ENCODE measurements at regions not wholly inside any gene's neighbourhood (a gene's known extent, or its start where the extent isn't known, plus 50 kb on each side); places are given as distances from the start of the nearest gene placed in this dataset.

DNA sequence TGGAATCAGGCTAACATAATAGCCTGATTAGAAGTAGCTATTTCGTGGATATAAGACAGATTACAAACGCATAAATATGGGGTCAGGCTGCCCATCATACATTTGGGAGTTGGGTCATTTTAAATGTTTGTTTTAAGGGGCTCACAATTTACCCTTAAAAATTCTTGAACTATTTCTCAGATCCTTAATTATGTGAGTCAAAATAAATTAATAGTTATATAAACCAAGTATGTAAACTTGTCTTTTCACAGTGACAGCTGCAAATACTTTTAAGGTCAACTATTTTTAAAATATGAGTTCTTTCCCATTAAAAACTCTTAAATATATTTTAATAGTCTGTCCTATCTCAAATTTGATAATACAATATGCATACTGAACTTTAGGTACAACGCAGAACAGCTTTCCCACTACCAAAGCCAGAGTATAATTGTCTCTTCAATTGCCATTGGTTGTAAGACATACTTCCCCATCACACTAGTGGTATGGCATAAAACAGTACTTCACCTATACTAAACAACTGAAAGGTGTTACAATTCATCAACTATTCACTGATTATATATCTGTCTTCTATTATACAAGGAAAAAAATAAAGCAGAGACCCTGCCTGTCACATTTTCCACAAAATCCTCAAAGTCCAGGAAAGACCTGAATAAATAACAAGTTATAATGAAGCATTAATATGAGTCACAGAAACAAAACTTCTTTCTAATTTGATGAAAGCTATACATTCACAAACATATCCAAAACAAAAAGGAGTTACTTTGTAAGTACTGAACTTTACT, 80.8 kb upstream of the COL21A1 start:
- 89% methylated on average over 3 of the region's 3 CpGs for WGBS (ENCODE audit: insufficient coverage)

DNA sequence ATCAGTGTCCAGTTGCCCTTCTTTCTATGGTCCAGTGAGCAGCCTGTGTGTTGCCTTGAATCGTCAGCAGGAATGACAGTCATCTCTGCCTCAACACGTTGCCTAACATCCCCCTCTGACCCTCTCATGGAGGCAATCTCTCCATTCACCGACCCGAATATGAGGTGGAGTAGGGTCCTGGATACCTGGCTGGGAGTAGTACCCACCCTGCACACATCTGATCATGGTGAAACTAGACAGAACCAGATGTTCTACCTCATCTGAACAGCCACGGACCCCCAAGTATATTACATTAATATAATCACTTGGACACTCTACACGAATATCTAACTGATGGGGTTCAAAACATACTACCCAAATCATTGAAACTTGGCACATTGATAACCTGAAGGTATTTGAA, 77.0 kb upstream of the COL21A1 start:
- WGBS (ENCODE audit: insufficient coverage) = 46% methylated on average over 6 of the region's 6 CpGs
- H3K27ac ChIP-seq (ENCODE audit: low read length) = no peak overlapping the region
- no peak overlapping the region for H3K4me3 ChIP-seq (ENCODE audit: low read length)
- no peaks in the 10 kb centered on the region for H3K27me3 ChIP-seq (ENCODE audit: control insufficient read depth, insufficient read depth, low read length)
- Mint-ChIP-seq H3K9me3 (peaks cover 2 to 7% of the 10 kb centered on the region in 2 donors), H3K36me3 (no peaks in the 10 kb centered on the region), H3K4me1 (no peaks in the 10 kb centered on the region), H3K4me3 (no peak overlapping the region), H3K27ac (no peak overlapping the region), H3K27me3 (ENCODE audit: low read depth in 2 of 2) (no peaks in the 10 kb centered on the region)
- DNase-seq (no peak), ATAC-seq (peak in 1 of 3 donors; percentile 21)
- H3K9me3 ChIP-seq (ENCODE audit: control insufficient read depth, insufficient read depth, low read length) = no peaks in the 10 kb centered on the region
- intact Hi-C loops (cut with micrococcal nuclease) = no loop called here
- no peaks in the 10 kb centered on the region for H3K36me3 ChIP-seq (ENCODE audit: control insufficient read depth, insufficient read depth, low read length)
- H3K4me1 ChIP-seq (ENCODE audit: control insufficient read depth, insufficient read depth, low read length) = no peaks in the 10 kb centered on the region
- TF ChIP-seq, protein P1, sequence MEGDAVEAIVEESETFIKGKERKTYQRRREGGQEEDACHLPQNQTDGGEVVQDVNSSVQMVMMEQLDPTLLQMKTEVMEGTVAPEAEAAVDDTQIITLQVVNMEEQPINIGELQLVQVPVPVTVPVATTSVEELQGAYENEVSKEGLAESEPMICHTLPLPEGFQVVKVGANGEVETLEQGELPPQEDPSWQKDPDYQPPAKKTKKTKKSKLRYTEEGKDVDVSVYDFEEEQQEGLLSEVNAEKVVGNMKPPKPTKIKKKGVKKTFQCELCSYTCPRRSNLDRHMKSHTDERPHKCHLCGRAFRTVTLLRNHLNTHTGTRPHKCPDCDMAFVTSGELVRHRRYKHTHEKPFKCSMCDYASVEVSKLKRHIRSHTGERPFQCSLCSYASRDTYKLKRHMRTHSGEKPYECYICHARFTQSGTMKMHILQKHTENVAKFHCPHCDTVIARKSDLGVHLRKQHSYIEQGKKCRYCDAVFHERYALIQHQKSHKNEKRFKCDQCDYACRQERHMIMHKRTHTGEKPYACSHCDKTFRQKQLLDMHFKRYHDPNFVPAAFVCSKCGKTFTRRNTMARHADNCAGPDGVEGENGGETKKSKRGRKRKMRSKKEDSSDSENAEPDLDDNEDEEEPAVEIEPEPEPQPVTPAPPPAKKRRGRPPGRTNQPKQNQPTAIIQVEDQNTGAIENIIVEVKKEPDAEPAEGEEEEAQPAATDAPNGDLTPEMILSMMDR (IDR thresholded peaks at IDR 0.05) = no peak

More for the DNA sequence above, 80.8 kb upstream of the COL21A1 start:
- no peaks in the 10 kb centered on the region for H3K36me3 ChIP-seq (ENCODE audit: control insufficient read depth, insufficient read depth, low read length)
- H3K9me3 ChIP-seq (ENCODE audit: control insufficient read depth, insufficient read depth, low read length) = no peaks in the 10 kb centered on the region
- no peaks in the 10 kb centered on the region for H3K9me3 Mint-ChIP-seq
- TF ChIP-seq, protein P1 (IDR thresholded peaks at IDR 0.05) = no peak
- no peaks in the 10 kb centered on the region for H3K4me1 Mint-ChIP-seq
- H3K36me3 Mint-ChIP-seq = no peaks in the 10 kb centered on the region
- DNase-seq (no peak), ATAC-seq (no peak)
- intact Hi-C loops (cut with micrococcal nuclease) = no loop called here
- H3K4me3 Mint-ChIP-seq = no peak overlapping the region
- no peak overlapping the region for H3K27ac ChIP-seq (ENCODE audit: low read length)
- no peaks in the 10 kb centered on the region for H3K27me3 Mint-ChIP-seq (ENCODE audit: low read depth in 2 of 2)
- H3K27ac Mint-ChIP-seq = no peak overlapping the region
- no peaks in the 10 kb centered on the region for H3K4me1 ChIP-seq (ENCODE audit: control insufficient read depth, insufficient read depth, low read length)
- H3K27me3 ChIP-seq (ENCODE audit: control insufficient read depth, insufficient read depth, low read length) = no peaks in the 10 kb centered on the region
- H3K4me3 ChIP-seq (ENCODE audit: low read length) = no peak overlapping the region

DNA sequence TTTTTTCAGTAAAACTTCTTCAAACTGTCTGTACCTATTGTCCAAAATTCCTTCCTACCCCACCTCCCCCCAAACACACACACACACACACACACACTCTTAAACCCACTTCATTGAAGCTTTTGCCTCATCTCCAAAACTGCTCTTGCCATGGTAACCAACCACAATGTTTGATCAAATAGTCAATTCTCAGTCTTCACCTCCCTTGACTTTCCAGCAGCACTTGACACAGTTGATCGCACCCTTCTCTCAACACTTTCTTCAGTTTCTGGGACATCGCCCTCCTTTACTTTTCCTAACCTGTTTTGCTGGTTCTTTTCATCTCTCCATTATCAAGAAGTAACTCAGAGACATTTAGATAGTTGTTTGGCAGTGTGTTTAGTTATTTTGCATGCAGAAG, 71.5 kb upstream of the COL21A1 start:
- no peak for ATAC-seq

More for the DNA sequence above, 71.5 kb upstream of the COL21A1 start:
- Mint-ChIP-seq H3K27ac (no peak overlapping the region), H3K4me1 (no peaks in the 10 kb centered on the region), H3K36me3 (no peaks in the 10 kb centered on the region), H3K9me3 (peaks cover 2 to 7% of the 10 kb centered on the region in 2 donors), H3K27me3 (ENCODE audit: low read depth in 2 of 2) (no peaks in the 10 kb centered on the region), H3K4me3 (no peak overlapping the region)
- no peak overlapping the region for H3K4me3 ChIP-seq (ENCODE audit: low read length)
- TF ChIP-seq, protein P1 (IDR thresholded peaks at IDR 0.05) = no peak
- no peak for DNase-seq
- no peak overlapping the region for H3K27ac ChIP-seq (ENCODE audit: low read length)
- H3K9me3 ChIP-seq (ENCODE audit: control insufficient read depth, insufficient read depth, low read length) = no peaks in the 10 kb centered on the region
- intact Hi-C loops (cut with micrococcal nuclease) = no loop called here
- H3K36me3 ChIP-seq (ENCODE audit: control insufficient read depth, insufficient read depth, low read length) = no peaks in the 10 kb centered on the region
- WGBS (ENCODE audit: insufficient coverage) = 91% methylated on average over 2 of the region's 2 CpGs
- H3K27me3 ChIP-seq (ENCODE audit: control insufficient read depth, insufficient read depth, low read length) = no peaks in the 10 kb centered on the region
- H3K4me1 ChIP-seq (ENCODE audit: control insufficient read depth, insufficient read depth, low read length) = no peaks in the 10 kb centered on the region
